Astrocyte (in vitro differentiated cells and primary cell): ENCODE measurements at regions not wholly inside any gene's neighbourhood (a gene's known extent, or its start where the extent isn't known, plus 50 kb on each side); places are given as distances from the start of the nearest gene placed in this dataset.

ENCODE experiments used
- DNase-seq: peaks from one replicate; pipeline ENCODE4 v3.0.0-alpha.2; 2010; ENCODE audit warnings: low read depth
- FAIRE-seq: peaks from 2 replicates; lab custom pipeline; 2011; peaks lifted over from hg19 to GRCh38; lab: Jason Lieb, UNC
- H2AFZ ChIP-seq: 2 replicates; pipeline ENCODE4 v1.6.0; 2012; ENCODE audit warnings: low read depth, low read length, inconsistent platforms
- H3K27ac ChIP-seq: 2 replicates; pipeline ENCODE4 v1.5.1; 2011; ENCODE audit warnings: low read depth, low read length, inconsistent platforms
- H3K27me3 ChIP-seq: 2 replicates; pipeline ENCODE4 v1.6.0; 2011; ENCODE audit warnings: low read length, inconsistent platforms; ENCODE audit not compliant: insufficient read depth
- H3K36me3 ChIP-seq: 2 replicates; pipeline ENCODE4 v1.5.1; 2011; ENCODE audit warnings: low read length, inconsistent platforms; ENCODE audit not compliant: insufficient read depth
- H3K4me1 ChIP-seq: 2 replicates; pipeline ENCODE4 v1.5.1; 2011; ENCODE audit warnings: low read length, inconsistent platforms; ENCODE audit not compliant: insufficient read depth
- H3K4me2 ChIP-seq: 2 replicates; pipeline ENCODE4 v1.6.0; 2012; ENCODE audit warnings: low read length, inconsistent platforms
- H3K4me3 ChIP-seq: 2 replicates; pipeline ENCODE4 v1.5.1; 2011; ENCODE audit warnings: low read depth, mild to moderate bottlenecking, low read length, inconsistent platforms; ENCODE audit not compliant: insufficient read depth
- H3K79me2 ChIP-seq: 2 replicates; pipeline ENCODE4 v1.6.0; 2012; ENCODE audit warnings: mild to moderate bottlenecking, low read length, inconsistent platforms; ENCODE audit not compliant: insufficient read depth
- H3K9ac ChIP-seq: 2 replicates; pipeline ENCODE4 v1.6.0; 2012; ENCODE audit warnings: mild to moderate bottlenecking, low read length, inconsistent platforms
- H3K9me3 ChIP-seq: 2 replicates; pipeline ENCODE4 v1.5.1; 2012; ENCODE audit warnings: low read depth, mild to moderate bottlenecking, low read length, inconsistent platforms; ENCODE audit not compliant: insufficient read depth
- H4K20me1 ChIP-seq: 2 replicates; pipeline ENCODE4 v1.6.0; 2012; ENCODE audit warnings: low read length, inconsistent platforms; ENCODE audit not compliant: insufficient read depth
- H3K27ac Mint-ChIP-seq: one replicate; pipeline ENCODE4 v1.8.0; 2021; ENCODE audit warnings: mild to moderate bottlenecking, mixed read lengths; ENCODE audit not compliant: unreplicated experiment
- H3K27me3 Mint-ChIP-seq: one replicate; pipeline ENCODE4 v1.8.0; 2021; ENCODE audit warnings: low read depth, mixed read lengths; ENCODE audit not compliant: unreplicated experiment
- H3K36me3 Mint-ChIP-seq: one replicate; pipeline ENCODE4 v1.8.0; 2021; ENCODE audit warnings: low read depth, mixed read lengths; ENCODE audit not compliant: unreplicated experiment
- H3K4me1 Mint-ChIP-seq: one replicate; pipeline ENCODE4 v1.8.0; 2021; ENCODE audit warnings: low read depth, mixed read lengths; ENCODE audit not compliant: unreplicated experiment
- H3K4me3 Mint-ChIP-seq: one replicate; pipeline ENCODE4 v1.8.0; 2021; ENCODE audit warnings: mild to moderate bottlenecking, moderate library complexity, mixed read lengths; ENCODE audit not compliant: unreplicated experiment
- H3K9me3 Mint-ChIP-seq: one replicate; pipeline ENCODE4 v1.8.0; 2021; ENCODE audit warnings: mild to moderate bottlenecking, mixed read lengths; ENCODE audit not compliant: unreplicated experiment
- CTCF ChIP-seq: IDR thresholded peaks from 2 replicates; pipeline ENCODE4 v1.5.1; 2011; ENCODE audit warnings: low read depth, mild to moderate bottlenecking, inconsistent platforms, low read length, moderate library complexity; ENCODE audit not compliant: insufficient read depth
- EZH2 ChIP-seq: IDR thresholded peaks from 2 replicates; pipeline ENCODE4 v1.6.1; 2012; ENCODE audit warnings: mild to moderate bottlenecking, low read length, inconsistent platforms; ENCODE audit not compliant: insufficient read depth

DNA sequence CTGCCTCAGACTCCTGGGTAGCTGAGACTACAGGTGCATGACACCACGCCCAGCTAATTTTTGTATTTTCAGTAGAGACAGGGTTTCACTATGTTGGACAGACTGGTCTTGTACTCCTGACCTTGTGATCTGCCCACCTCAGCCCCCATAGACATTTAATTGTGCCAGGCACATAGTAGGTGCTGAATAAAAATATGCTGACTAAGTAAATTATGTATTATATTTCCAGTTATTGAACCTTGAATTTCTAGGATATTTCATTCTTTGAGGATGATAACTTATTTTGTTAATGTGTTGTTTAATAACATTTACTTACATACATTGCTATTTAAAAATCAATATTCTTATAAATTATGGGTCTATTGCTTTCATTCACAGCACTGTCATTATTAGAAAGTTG, 190.4 kb upstream of the LRRTM4 start:
- Mint-ChIP-seq H3K36me3 (no peaks in the 10 kb centered on the region), H3K4me1 (no peaks in the 10 kb centered on the region), H3K9me3 (no peaks in the 10 kb centered on the region), H3K4me3 (no peak overlapping the region), H3K27me3 (no peaks in the 10 kb centered on the region), H3K27ac (no peak overlapping the region)
- TF ChIP-seq EZH2 (no peak), CTCF (no peak)
- Histone ChIP-seq H3K27ac (no peak overlapping the region), H3K27me3 (no peaks in the 10 kb centered on the region), H3K4me2 (no peak overlapping the region), H3K4me1 (no peaks in the 10 kb centered on the region), H3K79me2 (no peaks in the 10 kb centered on the region), H3K36me3 (no peaks in the 10 kb centered on the region), H3K9ac (no peak overlapping the region), H3K9me3 (no peaks in the 10 kb centered on the region), H3K4me3 (no peak overlapping the region), H4K20me1 (no peaks in the 10 kb centered on the region), H2AFZ (no peak overlapping the region)
- FAIRE-seq = no peak
- DNase-seq = no peak

GRCh38 chr2:77713412-77713811, 191.2 kb upstream of the LRRTM4 start:
- H3K4me1 Mint-ChIP-seq = no peaks in the 10 kb centered on the region
- H3K79me2 ChIP-seq = no peaks in the 10 kb centered on the region
- no peaks in the 10 kb centered on the region for H3K36me3 ChIP-seq
- no peaks in the 10 kb centered on the region for H3K27me3 Mint-ChIP-seq
- no peak for TF ChIP-seq CTCF
- TF ChIP-seq EZH2 = no peak
- no peak overlapping the region for H2AFZ ChIP-seq
- DNase-seq (no peak), FAIRE-seq (no peak)
- H3K27me3 ChIP-seq = no peaks in the 10 kb centered on the region
- H4K20me1 ChIP-seq = no peaks in the 10 kb centered on the region
- no peak overlapping the region for H3K27ac ChIP-seq
- H3K27ac Mint-ChIP-seq = no peak overlapping the region
- no peaks in the 10 kb centered on the region for H3K4me1 ChIP-seq
- no peaks in the 10 kb centered on the region for H3K36me3 Mint-ChIP-seq
- no peaks in the 10 kb centered on the region for H3K9me3 ChIP-seq
- H3K9ac ChIP-seq = no peak overlapping the region
- no peak overlapping the region for H3K4me3 Mint-ChIP-seq
- no peak overlapping the region for H3K4me3 ChIP-seq
- no peaks in the 10 kb centered on the region for H3K9me3 Mint-ChIP-seq
- no peak overlapping the region for H3K4me2 ChIP-seq

DNA sequence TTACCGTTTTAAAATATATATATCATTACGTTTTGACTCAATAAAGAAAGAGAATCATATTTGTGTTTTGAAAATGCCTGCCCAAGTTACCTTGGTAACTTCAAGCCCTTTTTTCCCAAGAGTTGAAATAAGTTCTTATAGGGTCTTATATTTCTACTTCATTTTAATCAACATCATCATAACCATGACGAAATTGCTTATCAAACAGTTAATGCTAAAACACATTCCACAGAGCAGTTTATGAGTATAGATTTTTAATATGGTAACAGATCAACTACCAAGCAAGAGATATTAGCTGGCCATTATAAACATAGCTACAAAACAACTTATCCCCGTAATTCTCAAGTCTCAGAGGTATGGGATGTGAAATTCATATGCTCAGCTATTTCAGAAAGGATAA, 197.9 kb upstream of the LRRTM4 start:
- no peaks in the 10 kb centered on the region for H3K9me3 Mint-ChIP-seq
- no peak for FAIRE-seq

More for the DNA sequence above, 197.9 kb upstream of the LRRTM4 start:
- Mint-ChIP-seq H3K27ac (no peak overlapping the region), H3K27me3 (no peaks in the 10 kb centered on the region), H3K36me3 (no peaks in the 10 kb centered on the region), H3K4me3 (no peak overlapping the region), H3K4me1 (peaks cover 2% of the 10 kb centered on the region)
- Histone ChIP-seq H4K20me1 (no peaks in the 10 kb centered on the region), H3K4me3 (no peak overlapping the region), H2AFZ (no peak overlapping the region), H3K9ac (no peak overlapping the region), H3K36me3 (no peaks in the 10 kb centered on the region), H3K4me2 (no peak overlapping the region), H3K79me2 (no peaks in the 10 kb centered on the region), H3K4me1 (no peaks in the 10 kb centered on the region), H3K9me3 (no peaks in the 10 kb centered on the region), H3K27ac (no peak overlapping the region), H3K27me3 (no peaks in the 10 kb centered on the region)
- DNase-seq = no peak
- TF ChIP-seq CTCF (no peak), EZH2 (no peak)
